IPS-18c (cell line): ENCODE measurements at regions not wholly inside any gene's neighbourhood (a gene's known extent, or its start where the extent isn't known, plus 50 kb on each side); places are given as distances from the start of the nearest gene placed in this dataset.
"Not testable (repeated sequence)": the region's sequence is repeated elsewhere in the genome, so short reads cannot be mapped to it uniquely, and the experiment has no call there.

ENCODE experiments used
- H3K4me3 ChIP-seq: 2 replicates; pipeline ENCODE4 v1.7.0; 2013; ENCODE audit warnings: low read depth, mild to moderate bottlenecking, low read length, moderate library complexity; ENCODE audit not compliant: insufficient read depth
- H3K9me3 ChIP-seq: one replicate; pipeline ENCODE4 v1.6.1; 2013; ENCODE audit warnings: mild to moderate bottlenecking, low read length, moderate library complexity; ENCODE audit not compliant: control insufficient read depth, insufficient read depth

DNA sequence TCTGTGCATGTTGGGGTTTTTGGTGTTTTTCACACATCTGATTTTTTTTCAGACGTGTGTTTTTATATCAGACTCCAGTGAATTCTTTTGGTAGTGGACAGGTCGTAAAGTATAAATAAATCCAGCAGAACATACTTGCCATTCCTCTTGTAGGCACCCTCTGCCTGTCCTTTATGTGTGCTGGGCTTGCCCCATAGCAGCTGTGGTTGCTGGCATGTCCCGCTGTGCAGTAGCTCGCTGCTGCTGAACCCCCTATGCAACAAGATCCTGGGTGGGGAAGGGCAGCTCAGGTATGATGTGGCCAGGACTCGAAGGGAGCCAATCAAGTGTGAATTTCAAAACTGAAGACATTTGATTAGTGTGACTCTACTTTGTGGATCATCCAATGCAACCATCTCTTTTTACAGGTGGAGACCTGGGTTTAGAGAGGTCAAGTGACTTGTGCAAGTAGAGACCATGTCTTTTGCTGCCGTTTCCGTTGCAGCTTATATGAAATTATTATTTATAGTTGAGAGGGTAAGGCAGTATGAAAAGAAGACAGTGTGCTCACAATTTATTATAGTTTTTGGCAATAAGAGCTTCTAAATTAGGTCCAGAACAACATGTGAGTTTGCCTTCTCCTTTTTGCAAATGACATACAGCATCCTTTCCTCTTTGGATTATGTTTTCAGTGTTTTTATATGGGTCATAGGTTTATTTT is 350.8 kb upstream of the C2CD4B start:
- Histone ChIP-seq H3K9me3 (no peaks in the 10 kb centered on the region), H3K4me3 (no peak overlapping the region)

DNA sequence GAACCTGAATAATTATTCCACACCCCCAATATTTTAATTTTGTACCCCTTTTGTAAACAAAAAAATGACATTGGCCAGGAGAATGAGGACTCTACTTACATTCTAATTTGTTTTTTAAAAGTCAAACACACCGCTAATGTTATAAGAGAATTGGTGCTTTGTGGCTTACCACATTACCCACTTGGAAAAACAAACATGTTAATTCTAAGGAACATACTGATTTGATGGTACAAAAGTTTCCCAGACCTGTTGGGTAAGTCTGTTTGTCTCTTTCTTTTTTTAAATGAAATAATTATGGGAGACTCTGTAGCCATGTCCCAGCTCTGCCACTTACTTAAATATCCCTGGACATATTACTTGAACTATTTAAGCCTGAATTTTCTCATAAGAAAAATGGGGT is 352.5 kb upstream of the C2CD4B start:
- no peak overlapping the region for H3K4me3 ChIP-seq

DNA sequence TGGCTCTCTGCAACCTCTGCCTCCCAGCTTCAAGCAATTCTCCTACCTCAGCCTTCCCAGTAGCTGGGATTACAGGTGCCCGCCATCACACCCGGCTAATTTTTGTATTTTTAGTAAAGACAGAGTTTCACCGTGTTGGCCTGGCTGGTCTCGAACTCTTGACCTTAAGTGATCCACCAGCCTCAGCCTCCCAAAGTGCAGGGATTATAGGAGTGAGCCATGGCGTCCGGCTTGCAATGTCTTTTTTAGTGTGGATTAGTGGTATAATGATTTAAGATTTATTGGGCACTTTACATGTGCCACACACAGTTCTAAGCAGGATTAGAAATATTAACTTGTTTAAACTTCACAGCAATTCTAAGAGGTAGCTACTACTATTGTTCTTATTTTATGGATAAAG is 353.6 kb upstream of the C2CD4B start:
- not testable (repeated sequence) for H3K9me3 ChIP-seq, H3K4me3 ChIP-seq

More for the DNA sequence above, 352.5 kb upstream of the C2CD4B start:
- no peaks in the 10 kb centered on the region for H3K9me3 ChIP-seq

DNA sequence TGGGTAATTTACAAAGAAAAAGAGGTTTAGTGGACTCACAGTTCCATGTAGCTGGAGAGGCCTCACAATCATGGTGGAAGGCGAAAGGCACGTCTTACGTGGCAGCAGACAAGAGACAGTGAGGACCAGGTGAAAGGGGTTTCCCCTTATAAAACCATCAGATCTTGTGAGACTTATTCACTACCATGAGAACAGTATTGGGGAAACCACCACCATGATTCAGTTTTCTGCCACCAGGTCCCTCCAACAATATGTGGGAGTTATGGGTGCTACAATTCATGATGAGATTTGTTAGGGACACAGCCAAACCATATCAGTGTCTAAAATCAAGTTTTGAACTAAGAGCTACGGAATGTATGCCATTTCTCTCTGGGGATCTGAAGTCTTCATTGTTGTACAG is 354.8 kb upstream of the C2CD4B start:
- H3K9me3 ChIP-seq, result no peaks in the 10 kb centered on the region

DNA sequence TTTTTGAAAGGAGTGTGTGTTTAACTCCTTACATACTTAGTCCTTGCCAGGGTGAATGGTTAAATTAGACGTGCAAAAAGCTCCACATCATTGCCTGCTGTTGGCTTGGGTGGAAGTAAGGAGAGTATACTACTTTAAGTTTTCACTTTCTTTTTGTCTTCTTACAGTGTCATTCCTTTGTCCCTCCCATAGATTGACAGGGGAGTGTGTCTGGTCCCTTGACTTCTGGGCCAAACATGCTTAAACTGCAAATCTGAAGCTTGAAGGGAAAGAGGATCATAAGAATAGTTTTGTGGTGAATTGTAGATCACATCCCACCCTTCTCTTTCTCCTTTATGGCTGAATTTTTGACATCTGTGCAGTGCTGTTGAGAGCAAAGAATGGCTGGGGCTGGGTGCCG is 355.8 kb upstream of the C2CD4B start:
- Histone ChIP-seq H3K9me3 (no peaks in the 10 kb centered on the region), H3K4me3 (no peak overlapping the region)

More for the DNA sequence above, 354.8 kb upstream of the C2CD4B start:
- H3K4me3 ChIP-seq, result no peak overlapping the region

DNA sequence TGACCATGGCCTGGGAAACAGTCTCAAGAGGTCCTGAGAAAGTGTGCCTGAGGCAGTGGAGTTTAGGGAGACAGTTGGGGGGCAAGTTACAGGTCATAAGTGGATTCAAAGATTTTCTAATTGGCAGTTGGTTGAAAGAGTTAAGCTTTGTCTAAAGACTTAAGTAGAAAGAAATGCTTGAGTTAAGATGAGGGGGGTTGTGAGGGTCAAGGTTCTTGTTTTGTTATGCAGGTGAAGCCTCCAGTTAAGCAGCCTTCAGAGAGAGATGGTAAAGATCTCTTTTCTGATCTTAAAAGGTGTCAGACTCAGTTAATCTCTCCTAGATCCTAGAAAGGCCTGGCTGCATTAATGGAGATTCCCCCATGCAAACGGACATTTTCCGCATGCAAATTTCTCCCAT is 356.3 kb upstream of the C2CD4B start:
- H3K9me3 ChIP-seq, result no peaks in the 10 kb centered on the region
- H3K4me3 ChIP-seq, result no peak overlapping the region

DNA sequence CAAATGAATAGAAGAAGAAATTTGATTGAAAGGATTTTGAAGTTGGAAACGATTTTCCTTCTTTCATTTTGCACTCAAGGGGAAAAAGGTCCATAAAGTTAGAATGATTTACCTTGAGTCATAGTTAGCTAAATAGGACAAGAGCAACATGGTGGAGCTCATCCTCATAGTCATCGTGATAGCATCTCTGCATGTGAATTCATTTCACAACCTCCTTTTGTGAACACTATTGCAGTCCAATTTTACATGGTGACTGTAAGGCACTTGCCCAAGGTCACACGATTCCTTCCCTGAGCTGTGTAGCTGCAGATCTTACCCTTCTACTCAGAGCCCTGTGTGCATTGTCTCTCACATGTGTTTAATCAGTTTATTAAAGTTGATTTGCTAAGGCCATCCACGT is 359.8 kb upstream of the C2CD4B start:
- Histone ChIP-seq H3K9me3 (no peaks in the 10 kb centered on the region), H3K4me3 (no peak overlapping the region)

DNA sequence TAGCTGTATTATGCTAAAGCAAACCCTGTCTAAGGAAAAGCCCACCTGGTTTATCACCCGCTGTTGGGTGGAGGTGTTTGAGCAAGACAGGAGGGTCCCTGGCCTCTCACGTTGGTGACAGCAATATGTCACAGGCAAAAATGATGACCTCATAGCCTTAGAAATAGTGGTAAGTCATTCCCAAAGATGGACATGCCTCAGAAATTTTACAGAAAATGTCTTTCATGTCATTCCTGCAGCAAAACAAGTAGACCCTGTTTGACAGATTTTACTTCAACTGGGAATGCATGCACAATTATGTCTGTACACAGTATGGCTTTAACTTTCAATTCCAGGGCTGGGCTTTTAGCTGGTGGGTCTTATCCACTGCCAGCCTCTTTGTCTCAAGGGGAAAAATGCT is 362.3 kb upstream of the C2CD4B start:
- H3K4me3 ChIP-seq, result no peak overlapping the region
- H3K9me3 ChIP-seq, result no peaks in the 10 kb centered on the region

DNA sequence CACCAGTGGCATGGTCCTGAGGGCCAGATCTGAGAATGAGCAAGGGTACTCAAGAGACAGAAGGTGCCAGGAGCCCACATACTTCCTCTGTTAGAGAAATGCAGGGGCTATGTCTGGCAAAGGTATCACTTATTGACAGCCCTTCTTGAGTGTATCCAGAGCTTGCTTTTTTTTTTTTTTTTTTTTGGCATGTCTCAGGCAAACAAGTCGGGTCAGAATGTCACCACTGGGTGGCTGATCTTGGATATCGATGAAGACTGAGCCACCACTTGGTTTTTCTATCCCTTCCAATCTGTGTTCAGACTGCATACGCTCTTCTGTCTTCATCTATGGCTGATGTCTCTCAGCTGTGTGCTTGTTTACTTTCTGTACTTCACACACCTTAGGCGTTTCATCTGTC is 363.4 kb upstream of the C2CD4B start:
- no peak overlapping the region for H3K4me3 ChIP-seq

DNA sequence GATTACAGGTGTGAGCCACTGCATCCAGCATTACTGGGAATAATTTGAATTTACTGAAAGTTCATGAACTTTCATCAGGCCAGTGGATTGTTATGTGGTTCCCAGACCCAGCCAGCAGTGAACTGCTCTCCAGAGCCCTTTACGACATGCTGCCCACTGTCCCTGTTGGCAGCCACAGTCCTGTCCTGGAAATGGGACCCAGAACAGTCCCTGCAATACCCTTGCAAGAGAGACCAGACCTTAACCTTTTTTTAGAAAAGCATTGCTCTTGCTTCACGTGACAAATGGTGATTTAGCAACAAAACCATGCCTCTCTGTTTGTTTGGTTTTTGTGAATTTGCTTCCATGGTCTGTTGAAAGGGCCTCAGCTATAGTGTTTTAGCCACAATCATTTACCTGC is 367.3 kb upstream of the C2CD4B start:
- Histone ChIP-seq H3K9me3 (no peaks in the 10 kb centered on the region), H3K4me3 (no peak overlapping the region)

More for the DNA sequence above, 363.4 kb upstream of the C2CD4B start:
- H3K9me3 ChIP-seq, result no peaks in the 10 kb centered on the region

DNA sequence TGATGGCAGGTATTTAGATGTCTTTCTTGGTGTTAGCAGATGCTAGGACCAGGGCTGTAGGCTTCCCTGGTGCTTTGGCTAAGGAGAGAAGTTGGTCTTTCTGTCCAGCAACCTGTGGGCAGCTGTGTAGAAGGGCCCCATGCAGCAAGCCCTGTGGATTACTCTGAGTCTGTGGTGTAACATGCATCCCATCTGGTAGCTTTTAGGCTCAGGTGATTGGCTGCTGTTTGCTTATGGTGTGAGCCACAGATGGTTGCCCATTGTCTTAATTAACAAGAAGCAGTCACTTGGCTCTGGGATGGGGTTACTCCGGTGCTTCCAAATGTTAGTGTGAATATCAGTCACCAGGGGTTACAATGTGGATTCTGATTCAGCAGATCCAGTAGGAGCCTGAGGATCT is 368.6 kb upstream of the C2CD4B start:
- H3K4me3 ChIP-seq, result no peak overlapping the region
- H3K9me3 ChIP-seq, result no peaks in the 10 kb centered on the region

DNA sequence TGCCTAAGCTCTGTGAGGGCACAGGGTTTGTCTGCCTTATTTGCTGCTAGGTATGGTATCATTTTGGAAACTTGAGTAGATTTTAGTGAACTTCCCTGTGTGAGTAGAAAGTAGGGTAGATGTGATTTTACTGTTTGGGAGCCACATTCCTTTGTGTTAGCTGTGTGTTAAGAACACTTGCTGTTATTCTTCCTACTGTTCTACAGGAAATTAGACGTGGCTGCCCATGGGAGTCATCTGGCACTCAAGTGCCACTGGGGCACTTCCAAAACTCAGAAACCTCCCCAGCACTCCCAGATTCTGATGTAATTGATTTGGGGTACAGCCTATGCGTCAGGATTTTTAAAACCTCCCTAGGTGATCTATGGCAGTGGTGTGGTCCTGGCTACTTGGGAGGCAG is 369.9 kb upstream of the C2CD4B start:
- no peak overlapping the region for H3K4me3 ChIP-seq
- no peaks in the 10 kb centered on the region for H3K9me3 ChIP-seq

DNA sequence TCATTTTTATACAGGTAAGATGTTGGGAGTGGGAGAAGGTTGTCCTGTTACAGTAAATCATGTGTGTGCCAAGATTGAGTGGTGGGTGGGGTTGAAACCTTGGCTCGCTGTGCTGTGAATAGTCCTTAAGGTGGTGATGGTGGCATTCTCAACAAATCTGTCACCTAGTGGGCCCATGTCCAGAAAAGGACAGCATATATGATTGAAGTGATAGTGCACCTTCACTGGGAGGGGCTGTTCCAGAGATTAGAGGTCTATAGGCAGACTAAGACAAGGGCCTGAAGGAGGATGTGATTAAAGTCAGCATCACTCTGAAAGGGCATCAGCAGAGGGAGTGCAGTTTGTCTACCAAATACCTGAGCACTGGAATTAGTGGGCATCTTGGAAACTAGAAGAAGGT is 374.2 kb upstream of the C2CD4B start:
- H3K9me3 ChIP-seq, result no peaks in the 10 kb centered on the region
- no peak overlapping the region for H3K4me3 ChIP-seq

DNA sequence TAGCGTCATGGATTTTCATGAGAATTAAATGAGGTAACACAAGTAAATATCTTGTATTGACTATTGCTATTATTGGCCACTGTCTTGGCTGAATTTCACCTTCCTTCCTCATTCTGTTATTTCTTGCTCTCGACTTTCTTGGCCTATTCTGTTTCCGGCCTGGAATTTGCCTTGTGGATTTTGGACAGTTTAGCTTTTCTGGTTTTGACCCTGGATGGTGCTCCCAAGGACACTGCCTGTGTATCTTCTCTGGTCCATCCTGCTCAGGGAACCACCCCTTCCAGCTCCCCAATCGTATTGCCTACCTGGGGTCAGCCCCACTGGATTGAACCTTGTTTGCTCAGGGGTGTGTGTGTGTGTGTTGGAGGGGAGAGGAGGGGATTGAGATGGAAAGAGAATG is 376.2 kb upstream of the C2CD4B start:
- no peak overlapping the region for H3K4me3 ChIP-seq
- H3K9me3 ChIP-seq, result no peaks in the 10 kb centered on the region

DNA sequence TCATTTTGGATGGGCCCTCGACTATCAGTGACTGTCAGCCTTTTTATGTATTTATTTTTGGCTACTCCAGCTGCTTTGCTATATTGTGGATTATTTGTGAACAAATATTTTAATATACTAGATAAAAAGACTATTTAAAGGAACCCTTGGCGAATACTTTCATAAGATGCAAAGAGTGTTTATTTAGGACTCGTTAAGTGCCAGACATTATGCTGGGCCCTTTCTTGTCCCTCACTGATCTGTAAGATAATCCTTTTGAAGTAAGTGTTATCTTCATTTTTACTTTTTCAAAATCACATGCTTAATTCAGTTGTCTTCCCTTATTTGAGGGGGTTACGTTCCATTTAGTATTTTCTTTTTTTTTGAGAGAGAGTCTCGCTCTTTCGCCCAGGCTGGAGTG is 376.8 kb upstream of the C2CD4B start:
- no peak overlapping the region for H3K4me3 ChIP-seq
- H3K9me3 ChIP-seq, result no peaks in the 10 kb centered on the region

DNA sequence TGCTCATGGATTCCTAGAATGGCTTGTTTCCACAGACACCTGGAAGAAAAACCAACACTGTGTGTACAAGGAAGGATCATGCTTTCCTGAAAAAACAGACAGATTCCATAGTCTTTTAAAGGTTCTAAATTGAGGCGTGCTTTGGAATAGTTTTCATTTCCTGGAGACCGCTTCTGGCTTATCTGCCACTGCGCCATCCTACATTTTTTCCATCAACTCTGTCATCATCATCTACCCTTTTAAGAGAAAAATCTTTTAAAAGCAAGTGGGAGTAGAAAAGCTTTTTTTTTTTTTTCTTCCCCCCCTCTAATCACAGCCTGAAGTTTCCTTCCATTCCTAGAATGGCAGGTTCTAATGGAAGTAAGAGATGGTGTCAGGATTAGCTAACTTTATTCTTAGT is 379.4 kb upstream of the C2CD4B start:
- no peak overlapping the region for H3K4me3 ChIP-seq
- H3K9me3 ChIP-seq, result no peaks in the 10 kb centered on the region

DNA sequence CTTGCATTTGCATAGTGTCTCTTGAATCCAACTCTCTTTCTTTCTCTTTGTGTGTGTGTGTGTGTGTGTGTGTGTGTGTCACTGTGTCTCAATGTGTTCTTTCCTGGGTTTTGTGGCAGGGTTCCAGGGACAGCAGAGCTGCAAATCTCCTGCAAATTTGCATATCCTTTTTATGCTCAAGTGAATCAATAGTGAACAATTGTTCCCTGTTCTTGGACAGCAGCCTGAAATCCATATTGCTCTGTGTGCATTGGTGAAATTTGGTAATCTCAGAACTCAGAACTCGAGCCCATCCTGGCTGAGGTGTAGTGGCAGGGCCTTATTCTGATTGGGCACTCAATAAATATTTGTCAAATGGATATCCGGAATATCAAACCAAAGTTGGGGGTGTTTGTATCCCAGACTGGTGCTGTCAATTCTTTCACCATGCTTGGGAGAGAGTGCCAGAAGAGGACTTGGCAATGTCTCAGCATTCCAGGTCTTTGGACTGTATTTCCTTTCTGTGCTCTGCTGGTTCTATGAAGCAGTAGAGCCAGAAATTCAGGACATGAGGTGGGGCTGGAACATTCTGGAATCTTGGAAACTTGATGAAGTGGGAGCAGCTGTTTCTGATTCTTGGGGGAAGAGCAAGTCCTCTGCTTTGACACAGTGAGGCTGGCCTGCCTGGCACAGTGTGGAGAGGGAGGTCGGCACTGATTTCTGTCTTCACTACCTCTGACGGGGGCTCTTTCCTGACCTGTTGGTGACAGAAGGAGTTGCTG is 380.6 kb upstream of the C2CD4B start:
- H3K9me3 ChIP-seq, result no peaks in the 10 kb centered on the region
- H3K4me3 ChIP-seq, result no peak overlapping the region

DNA sequence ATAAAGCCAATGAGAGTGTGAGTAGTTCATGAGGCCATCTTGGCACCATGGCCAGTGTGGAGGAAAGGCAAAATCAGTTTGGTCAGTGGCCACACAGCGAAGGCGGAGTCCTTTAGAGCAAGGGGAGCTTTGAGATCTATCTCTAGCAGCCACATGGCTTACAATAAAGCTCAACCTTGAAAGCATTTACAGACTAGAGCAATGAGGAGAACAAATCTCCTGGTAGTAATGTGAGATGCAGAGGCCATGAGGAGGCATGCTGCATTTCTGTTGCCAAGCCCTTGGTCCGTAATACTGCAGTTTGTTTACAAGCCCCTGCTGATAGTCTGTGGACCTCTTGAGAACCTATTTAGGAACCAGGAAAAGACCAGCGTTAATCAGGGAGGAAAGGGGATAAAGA is 381.5 kb upstream of the C2CD4B start:
- no peak overlapping the region for H3K4me3 ChIP-seq
- H3K9me3 ChIP-seq, result no peaks in the 10 kb centered on the region

DNA sequence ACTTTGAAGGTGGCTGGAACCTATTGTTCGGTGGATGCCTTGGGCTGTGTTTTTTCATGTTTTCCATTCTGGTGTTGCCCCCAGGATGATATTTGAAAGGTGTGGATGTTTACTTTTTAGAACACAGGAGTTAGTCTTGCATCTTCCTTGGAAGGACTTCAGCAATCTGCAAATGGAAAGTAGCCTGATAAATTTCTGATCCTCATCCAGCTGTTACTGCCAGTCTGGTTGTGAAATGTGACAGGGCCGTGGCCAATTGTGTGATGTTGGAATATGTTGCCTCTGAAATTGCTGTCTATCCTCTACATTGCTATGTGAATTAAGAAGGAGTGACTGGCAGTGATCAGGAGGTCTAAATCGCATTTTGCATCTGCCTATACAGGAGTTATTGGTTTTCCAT is 382.5 kb upstream of the C2CD4B start:
- Histone ChIP-seq H3K4me3 (no peak overlapping the region), H3K9me3 (no peaks in the 10 kb centered on the region)
